Fibroblast of lung (primary cell): ENCODE measurements at regions not wholly inside any gene's neighbourhood (a gene's known extent, or its start where the extent isn't known, plus 50 kb on each side); places are given as distances from the start of the nearest gene placed in this dataset.

ENCODE experiments used
- EZH2 ChIP-seq: IDR thresholded peaks from 2 replicates; pipeline ENCODE4 v1.5.1; 2012; ENCODE audit warnings: low read length, control low read depth, mild to moderate bottlenecking; ENCODE audit errors: missing control alignments
- TF ChIP-seq, protein P1 (sequence below), 2 donors: IDR thresholded peaks in 1 of 2; conservative IDR thresholded peaks in 1 of 2; 1 replicate in 1 of 2; 2 replicates in 1 of 2; pipeline ENCODE4 v1.5.1; 2011 to 2012; ENCODE audit warnings: low read length in 2 of 2, control low read depth in 1 of 2, inconsistent platforms in 1 of 2, low read depth in 1 of 2, mild to moderate bottlenecking in 1 of 2

DNA sequence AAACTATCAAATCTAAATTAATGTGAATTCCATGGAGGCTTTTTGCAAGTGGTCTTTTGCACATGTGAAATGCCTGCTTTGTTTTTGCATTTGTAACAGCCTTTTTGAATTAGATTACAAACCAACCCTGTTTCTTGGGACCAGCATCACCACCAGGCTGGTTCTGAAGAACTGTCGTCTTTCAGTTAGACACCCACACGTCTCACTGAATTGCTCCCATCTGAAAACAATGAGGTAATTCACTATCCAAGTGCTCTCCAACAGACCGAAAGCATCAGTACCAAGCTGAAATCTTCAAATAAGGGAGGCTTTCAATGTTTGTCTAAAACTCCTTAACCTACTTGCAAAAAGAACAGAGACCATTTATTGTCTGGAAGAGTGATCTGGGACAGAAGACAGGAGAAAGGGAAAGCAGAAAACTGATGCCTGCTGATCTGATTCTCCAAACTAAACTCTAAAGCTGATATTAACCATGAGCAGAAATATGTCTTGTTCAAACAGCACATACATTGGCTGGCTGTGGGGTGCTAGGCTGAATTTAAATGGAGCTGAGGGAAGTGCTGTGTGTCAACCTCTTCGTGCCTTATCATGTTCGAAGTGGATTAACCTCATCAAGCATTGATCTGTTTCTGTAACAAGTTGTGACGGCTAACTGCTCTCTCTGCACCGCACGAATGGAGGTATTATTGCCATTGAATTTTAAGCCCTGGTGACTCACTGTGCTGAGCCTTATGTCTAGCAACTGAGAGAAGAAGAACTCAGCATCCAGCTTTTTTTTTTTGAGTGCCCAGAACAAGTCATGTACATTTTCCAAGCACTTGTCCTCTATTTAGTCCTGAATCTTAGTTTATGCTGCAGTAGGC lies 213.7 kb upstream of the P2RY1 start:
- TF ChIP-seq, protein P1, sequence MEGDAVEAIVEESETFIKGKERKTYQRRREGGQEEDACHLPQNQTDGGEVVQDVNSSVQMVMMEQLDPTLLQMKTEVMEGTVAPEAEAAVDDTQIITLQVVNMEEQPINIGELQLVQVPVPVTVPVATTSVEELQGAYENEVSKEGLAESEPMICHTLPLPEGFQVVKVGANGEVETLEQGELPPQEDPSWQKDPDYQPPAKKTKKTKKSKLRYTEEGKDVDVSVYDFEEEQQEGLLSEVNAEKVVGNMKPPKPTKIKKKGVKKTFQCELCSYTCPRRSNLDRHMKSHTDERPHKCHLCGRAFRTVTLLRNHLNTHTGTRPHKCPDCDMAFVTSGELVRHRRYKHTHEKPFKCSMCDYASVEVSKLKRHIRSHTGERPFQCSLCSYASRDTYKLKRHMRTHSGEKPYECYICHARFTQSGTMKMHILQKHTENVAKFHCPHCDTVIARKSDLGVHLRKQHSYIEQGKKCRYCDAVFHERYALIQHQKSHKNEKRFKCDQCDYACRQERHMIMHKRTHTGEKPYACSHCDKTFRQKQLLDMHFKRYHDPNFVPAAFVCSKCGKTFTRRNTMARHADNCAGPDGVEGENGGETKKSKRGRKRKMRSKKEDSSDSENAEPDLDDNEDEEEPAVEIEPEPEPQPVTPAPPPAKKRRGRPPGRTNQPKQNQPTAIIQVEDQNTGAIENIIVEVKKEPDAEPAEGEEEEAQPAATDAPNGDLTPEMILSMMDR (conservative IDR thresholded peaks at IDR 0.05 in 1 of 2, IDR thresholded peaks at IDR 0.05 in 1 of 2; ENCODE audit: low read depth in 1 of 2, low read length in 2 of 2): no peak
- TF ChIP-seq EZH2: no peak
